ENCODE measurements at regions not wholly inside any gene's neighbourhood (a gene's known extent, or its start where the extent isn't known, plus 50 kb on each side); places are given as distances from the start of the nearest gene placed in this dataset.
"Not testable (repeated sequence)": the region's sequence is repeated elsewhere in the genome, so short reads cannot be mapped to it uniquely, and the experiment has no call there.

GRCh38 chr12:124377981-124378509, 83.2 kb downstream of the RFLNA start:
- DNase-seq: no peak

GRCh38 chr12:124376435-124376834, 81.5 kb downstream of the RFLNA start:
- DNase-seq: no peak

GRCh38 chr12:124375789-124376175, 80.9 kb downstream of the RFLNA start:
- DNase-seq: no peak

GRCh38 chr12:124375141-124375788, 80.4 kb downstream of the RFLNA start:
- no peak for DNase-seq

- no peak for DNase-seq
These were observed 79.7 kb downstream of the RFLNA start for GRCh38 chr12:124374567-124374966.

- DNase-seq: no peak
These were observed 79.3 kb downstream of the RFLNA start for GRCh38 chr12:124374147-124374546.

GRCh38 chr12:124373701-124374100, 78.8 kb downstream of the RFLNA start:
- DNase-seq: not testable (repeated sequence)

- no peak for DNase-seq
These were observed 77.9 kb downstream of the RFLNA start for GRCh38 chr12:124372831-124373230.

GRCh38 chr12:124371970-124372555, 77.2 kb downstream of the RFLNA start:
- no peak for DNase-seq

- DNase-seq: no peak
These were observed 76.5 kb downstream of the RFLNA start for GRCh38 chr12:124371366-124371765.

- no peak for DNase-seq
These were observed 76.0 kb downstream of the RFLNA start for GRCh38 chr12:124370851-124371250.

- DNase-seq: no peak
These were observed 75.5 kb downstream of the RFLNA start for GRCh38 chr12:124370384-124370783.

- DNase-seq: no peak
These were observed 75.0 kb downstream of the RFLNA start for GRCh38 chr12:124369827-124370378.

GRCh38 chr12:124369055-124369826, 74.3 kb downstream of the RFLNA start:
- no peak for DNase-seq

- DNase-seq: no peak
These were observed 73.6 kb downstream of the RFLNA start for GRCh38 chr12:124368421-124369032.

- no peak for DNase-seq
These were observed 71.0 kb downstream of the RFLNA start for GRCh38 chr12:124365726-124366430.

Measured in RPMI8226 (cell line).